Left lung (tissue), 4 donors: ENCODE measurements at regions not wholly inside any gene's neighbourhood (a gene's known extent, or its start where the extent isn't known, plus 50 kb on each side); places are given as distances from the start of the nearest gene placed in this dataset.

ENCODE experiments used
- ATAC-seq: fragments of 200-7000 bp; cut with Tn5 transposase; one replicate; pipeline ENCODE4 v1.9.1; 2020; ENCODE audit warnings: moderate library complexity
- DNase-seq, 4 donors: peaks; one replicate each; pipeline ENCODE4 v3.0.0-alpha.2; 2013 to 2020
- H3K27ac ChIP-seq, 2 donors: fragments of 200-600 bp; sonication (generic) in 1 of 2; one replicate each; pipeline versions ENCODE4 v1.5.0 to v1.8.0; 2020 to 2021
- H3K27me3 ChIP-seq, 2 donors: fragments of 200-600 bp; sonication (generic) in 1 of 2; one replicate each; pipeline versions ENCODE4 v1.5.0 to v1.8.0; 2020 to 2021
- H3K36me3 ChIP-seq, 2 donors: fragments of 200-600 bp; sonication (generic) in 1 of 2; one replicate each; pipeline versions ENCODE4 v1.5.0 to v1.8.0; 2020 to 2021
- H3K4me1 ChIP-seq, 2 donors: fragments of 200-600 bp; one replicate each; pipeline ENCODE4 v1.8.0; 2021
- H3K4me3 ChIP-seq, 2 donors: fragments of 200-600 bp; sonication (generic) in 1 of 2; one replicate each; pipeline versions ENCODE4 v1.5.0 to v1.8.0; 2020 to 2021; ENCODE audit warnings: mild to moderate bottlenecking in 1 of 2
- H3K9me3 ChIP-seq, 2 donors: fragments of 200-600 bp; sonication (generic) in 1 of 2; one replicate each; pipeline versions ENCODE4 v1.5.0 to v1.8.0; 2020 to 2021
- CTCF ChIP-seq, 2 donors: fragments of 200-600 bp; sonication (generic) in 1 of 2; IDR thresholded peaks; one replicate each; pipeline versions ENCODE4 v1.5.0 to v1.8.0; 2021; ENCODE audit warnings: antibody characterized with exemption in 2 of 2
- intact Hi-C, 2 donors: fragments of 100-400 bp; cut with DNase I; formaldehyde crosslinking; loops; one replicate each; pipeline versions ENCODE4 v1.11.2 to v1.14.2; 2022
- donor health status: DM: no; HTN: yes; CAD: no.
- donor health status: DM: no; HTN: no; CAD: no.

GRCh38 chr7:53518319-53518718 lies 482.9 kb downstream of the POM121L12 start:
- no peak for TF ChIP-seq CTCF (IDR thresholded peaks at IDR 0.05)
- no peak for DNase-seq
- intact Hi-C loops = no loop called here
- no peak for ATAC-seq
- Histone ChIP-seq H3K27ac (no peak overlapping the region), H3K36me3 (no peaks in the 10 kb centered on the region), H3K4me3 (no peak overlapping the region), H3K9me3 (peaks cover 0 to 1% of the 10 kb centered on the region in 2 donors), H3K4me1 (no peaks in the 10 kb centered on the region), H3K27me3 (no peaks in the 10 kb centered on the region)

GRCh38 chr7:53520841-53521240 lies 485.4 kb downstream of the POM121L12 start:
- no peaks in the 10 kb centered on the region for H3K4me1 ChIP-seq
- TF ChIP-seq CTCF (IDR thresholded peaks at IDR 0.05) = no peak
- ATAC-seq = no peak
- H3K27ac ChIP-seq = no peak overlapping the region
- H3K4me3 ChIP-seq = no peak overlapping the region
- no peak for DNase-seq
- no peaks in the 10 kb centered on the region for H3K9me3 ChIP-seq
- no peaks in the 10 kb centered on the region for H3K36me3 ChIP-seq
- H3K27me3 ChIP-seq = no peaks in the 10 kb centered on the region
- intact Hi-C loops = no loop called here

- Histone ChIP-seq H3K27me3 (no peaks in the 10 kb centered on the region), H3K4me1 (no peaks in the 10 kb centered on the region), H3K27ac (no peak overlapping the region), H3K4me3 (no peak overlapping the region), H3K9me3 (no peaks in the 10 kb centered on the region), H3K36me3 (no peaks in the 10 kb centered on the region)
- ATAC-seq (no peak), DNase-seq (no peak)
- intact Hi-C loops = no loop called here
- no peak for TF ChIP-seq CTCF (IDR thresholded peaks at IDR 0.05)
Measured at GRCh38 chr7:53521638-53522184, 486.3 kb downstream of the POM121L12 start.

- Histone ChIP-seq H3K27ac (no peak overlapping the region), H3K4me3 (no peak overlapping the region), H3K4me1 (no peaks in the 10 kb centered on the region), H3K36me3 (no peaks in the 10 kb centered on the region), H3K27me3 (no peaks in the 10 kb centered on the region), H3K9me3 (peaks cover 0 to 7% of the 10 kb centered on the region in 2 donors)
- ATAC-seq (no peak), DNase-seq (no peak)
- TF ChIP-seq CTCF (IDR thresholded peaks at IDR 0.05) = no peak
- intact Hi-C loops = no loop called here
Measured at GRCh38 chr7:53539558-53539957, 504.1 kb downstream of the POM121L12 start.

GRCh38 chr7:53541475-53541874 lies 506.0 kb downstream of the POM121L12 start:
- no peak for DNase-seq
- peaks cover 0 to 8% of the 10 kb centered on the region in 2 donors for H3K9me3 ChIP-seq

More at GRCh38 chr7:53541475-53541874, 506.0 kb downstream of the POM121L12 start:
- H3K27me3 ChIP-seq = no peaks in the 10 kb centered on the region
- H3K36me3 ChIP-seq = no peaks in the 10 kb centered on the region
- no peak overlapping the region for H3K27ac ChIP-seq
- H3K4me3 ChIP-seq = no peak overlapping the region
- TF ChIP-seq CTCF (IDR thresholded peaks at IDR 0.05) = no peak
- H3K4me1 ChIP-seq = no peaks in the 10 kb centered on the region
- ATAC-seq = no peak
- intact Hi-C loops = no loop called here
